ENCODE measurements at regions not wholly inside any gene's neighbourhood (a gene's known extent, or its start where the extent isn't known, plus 50 kb on each side); places are given as distances from the start of the nearest gene placed in this dataset.

DNA sequence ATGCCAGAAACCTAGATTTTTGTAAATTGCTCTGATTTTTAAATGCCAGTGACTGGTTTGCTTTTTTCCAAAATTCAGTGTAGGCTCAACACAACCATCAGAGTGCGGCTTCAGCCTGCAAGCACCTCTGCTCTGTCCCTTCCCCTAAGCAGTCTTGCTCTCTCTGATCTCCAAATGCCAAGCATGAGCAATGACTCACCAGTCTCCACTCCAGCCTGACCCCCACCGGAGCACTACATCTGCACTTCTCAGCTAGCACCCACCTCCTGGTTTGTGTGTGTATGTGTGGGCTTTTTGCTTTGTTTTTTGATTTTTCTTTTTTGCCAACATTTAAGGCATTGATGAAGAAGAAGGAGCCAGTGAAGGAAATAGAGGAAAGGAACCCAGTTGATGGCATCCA, 61.4 kb upstream of the ADRA1B start:
- no peak overlapping the region for H3K4me3 ChIP-seq (ENCODE audit: low read depth, low read length)
- TF ChIP-seq, protein P1, sequence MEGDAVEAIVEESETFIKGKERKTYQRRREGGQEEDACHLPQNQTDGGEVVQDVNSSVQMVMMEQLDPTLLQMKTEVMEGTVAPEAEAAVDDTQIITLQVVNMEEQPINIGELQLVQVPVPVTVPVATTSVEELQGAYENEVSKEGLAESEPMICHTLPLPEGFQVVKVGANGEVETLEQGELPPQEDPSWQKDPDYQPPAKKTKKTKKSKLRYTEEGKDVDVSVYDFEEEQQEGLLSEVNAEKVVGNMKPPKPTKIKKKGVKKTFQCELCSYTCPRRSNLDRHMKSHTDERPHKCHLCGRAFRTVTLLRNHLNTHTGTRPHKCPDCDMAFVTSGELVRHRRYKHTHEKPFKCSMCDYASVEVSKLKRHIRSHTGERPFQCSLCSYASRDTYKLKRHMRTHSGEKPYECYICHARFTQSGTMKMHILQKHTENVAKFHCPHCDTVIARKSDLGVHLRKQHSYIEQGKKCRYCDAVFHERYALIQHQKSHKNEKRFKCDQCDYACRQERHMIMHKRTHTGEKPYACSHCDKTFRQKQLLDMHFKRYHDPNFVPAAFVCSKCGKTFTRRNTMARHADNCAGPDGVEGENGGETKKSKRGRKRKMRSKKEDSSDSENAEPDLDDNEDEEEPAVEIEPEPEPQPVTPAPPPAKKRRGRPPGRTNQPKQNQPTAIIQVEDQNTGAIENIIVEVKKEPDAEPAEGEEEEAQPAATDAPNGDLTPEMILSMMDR (IDR thresholded peaks at IDR 0.05; ENCODE audit: borderline replicate concordance, insufficient read depth, low read depth, low read length), result no peak

DNA sequence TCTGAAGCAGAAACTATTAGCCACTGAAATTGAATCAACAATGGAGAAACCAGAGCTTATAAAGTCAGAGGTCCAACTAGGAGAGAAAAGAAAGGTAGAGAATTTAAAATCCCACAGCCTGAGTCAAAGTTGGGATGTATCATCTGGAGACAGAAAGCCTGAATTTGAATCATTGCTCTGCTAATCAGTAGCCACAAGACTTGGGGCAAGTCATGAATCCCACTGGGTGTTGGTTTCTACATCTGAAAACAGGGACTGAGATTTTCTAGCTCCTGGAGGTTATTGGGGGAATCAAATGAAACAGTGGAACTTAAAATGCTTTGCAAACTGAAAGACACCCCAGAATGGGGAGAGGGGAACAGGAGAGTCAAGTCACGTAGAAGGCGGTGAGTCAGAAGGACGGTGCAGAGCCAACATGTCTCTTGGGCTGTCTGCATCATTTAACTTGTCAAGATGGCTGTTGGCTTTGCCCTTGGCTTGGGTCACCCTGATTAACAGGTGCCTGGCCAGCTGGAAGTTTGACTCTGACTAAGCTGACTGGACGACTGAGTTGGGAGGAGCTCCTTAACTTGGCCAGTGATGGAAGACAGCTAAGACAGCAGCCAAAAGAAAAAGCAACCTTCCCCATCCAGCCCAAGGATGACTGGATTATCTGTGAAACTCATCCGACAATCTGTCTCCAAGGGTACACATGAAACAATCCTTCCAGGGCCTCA, 60.6 kb upstream of the ADRA1B start:
- no peak overlapping the region for H3K4me3 ChIP-seq (ENCODE audit: low read depth, low read length)
- TF ChIP-seq, protein P1 (IDR thresholded peaks at IDR 0.05; ENCODE audit: borderline replicate concordance, insufficient read depth, low read depth, low read length), result no peak

DNA sequence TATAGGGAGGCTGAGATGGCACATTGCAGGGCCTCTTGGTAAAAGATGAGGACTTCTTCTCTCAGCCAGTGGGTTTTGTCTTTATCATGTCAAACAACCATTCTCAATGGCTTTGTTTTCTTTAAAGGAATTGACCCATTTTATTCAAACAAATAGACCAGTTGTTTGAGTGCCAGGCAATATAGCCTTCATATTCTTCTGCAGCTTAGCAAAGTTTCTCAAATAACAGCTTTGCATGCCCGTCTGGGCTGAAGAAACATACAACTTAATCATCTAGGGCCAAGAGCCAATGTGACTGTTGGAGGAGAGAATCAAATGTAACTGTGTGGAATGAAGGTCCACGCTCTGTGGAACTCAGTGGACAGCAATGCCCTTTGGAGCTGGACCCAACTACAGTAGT, 57.4 kb upstream of the ADRA1B start:
- H3K4me3 ChIP-seq (ENCODE audit: low read depth, low read length), result no peak overlapping the region
- TF ChIP-seq, protein P1 (IDR thresholded peaks at IDR 0.05; ENCODE audit: borderline replicate concordance, insufficient read depth, low read depth, low read length), result no peak

DNA sequence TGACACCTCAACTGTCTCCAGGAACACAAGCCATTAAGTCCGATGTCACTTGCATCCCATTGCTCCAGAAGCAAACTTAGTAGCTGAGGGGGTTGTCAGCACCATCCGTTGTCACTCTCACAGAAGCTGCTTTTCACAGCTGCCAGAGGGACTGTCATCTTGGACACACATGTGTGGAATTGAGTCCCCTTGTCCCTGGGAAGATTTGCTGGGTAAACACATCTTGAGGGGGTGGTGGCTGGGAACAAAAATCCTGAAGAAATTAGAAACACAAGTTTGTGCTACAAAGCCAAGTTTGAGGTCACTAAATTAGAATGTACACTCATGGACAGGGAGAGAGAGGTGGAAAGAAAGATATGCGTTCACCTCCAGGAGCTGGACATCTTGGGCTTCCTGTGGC, 55.2 kb upstream of the ADRA1B start:
- H3K4me3 ChIP-seq (ENCODE audit: low read depth, low read length), result no peak overlapping the region
- TF ChIP-seq, protein P1 (IDR thresholded peaks at IDR 0.05; ENCODE audit: borderline replicate concordance, insufficient read depth, low read depth, low read length), result no peak

DNA sequence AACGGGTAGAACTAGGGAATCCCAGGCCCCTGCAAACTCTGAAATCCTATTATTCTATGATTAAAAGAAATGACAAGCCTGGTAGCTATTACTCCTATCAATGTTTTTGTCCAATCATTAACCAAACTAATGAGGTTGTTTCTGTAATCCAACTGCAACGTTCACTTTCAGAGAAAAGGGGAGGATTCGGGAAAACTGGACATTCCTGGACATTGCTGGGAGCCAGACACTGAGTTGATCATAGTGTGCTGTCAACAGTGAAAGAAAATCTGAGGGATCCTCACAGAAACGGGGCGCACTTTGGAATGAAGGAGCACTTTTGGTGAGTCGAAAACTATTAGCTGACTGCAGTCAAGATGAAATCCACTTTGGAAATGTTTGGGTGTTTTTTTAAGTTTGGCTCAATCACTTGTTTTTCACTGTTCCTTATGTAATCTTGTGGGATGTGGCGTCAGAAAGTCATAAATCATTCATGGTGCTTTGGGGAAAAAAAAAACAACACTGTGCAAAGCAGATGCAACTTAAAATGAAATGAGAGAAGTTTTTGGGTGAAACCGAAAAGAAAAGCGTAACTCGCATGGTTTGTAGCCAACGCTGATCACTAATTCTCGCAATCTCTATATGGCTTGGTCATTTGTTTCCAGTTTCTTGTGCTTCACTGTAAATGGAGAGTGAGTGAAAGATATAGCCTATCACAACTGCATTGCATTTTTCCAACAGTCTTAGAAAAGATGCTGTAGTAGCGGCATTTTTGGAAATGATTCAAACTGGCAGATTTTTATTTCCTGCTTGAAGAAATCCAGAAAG, 51.2 kb upstream of the ADRA1B start:
- no peak overlapping the region for H3K4me3 ChIP-seq (ENCODE audit: low read depth, low read length)
- TF ChIP-seq, protein P1 (IDR thresholded peaks at IDR 0.05; ENCODE audit: borderline replicate concordance, insufficient read depth, low read depth, low read length), result no peak

DNA sequence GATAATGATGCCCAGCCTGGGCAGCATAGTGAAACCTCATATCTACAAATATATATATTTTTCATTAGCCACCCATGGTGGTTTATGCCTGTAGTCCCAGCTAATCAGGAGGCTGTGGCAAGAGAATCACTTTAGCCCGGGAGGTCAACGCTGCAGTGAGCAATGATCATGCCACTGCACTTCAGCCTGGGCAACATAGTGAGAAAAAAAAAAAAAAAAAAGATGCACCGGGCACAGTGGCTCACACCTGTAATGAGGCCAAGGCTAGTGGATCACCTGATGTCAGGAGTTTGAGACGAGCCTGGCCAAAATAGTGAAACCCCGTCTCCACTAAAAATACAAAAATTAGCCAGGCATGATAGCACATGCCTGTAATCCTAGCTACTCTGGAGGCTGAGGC, 50.2 kb upstream of the ADRA1B start:
- H3K4me3 ChIP-seq (ENCODE audit: low read depth, low read length), result no peak overlapping the region
- TF ChIP-seq, protein P1 (IDR thresholded peaks at IDR 0.05; ENCODE audit: borderline replicate concordance, insufficient read depth, low read depth, low read length), result no peak
